Nephron progenitor cell (in vitro differentiated cells): ENCODE measurements at regions not wholly inside any gene's neighbourhood (a gene's known extent, or its start where the extent isn't known, plus 50 kb on each side); places are given as distances from the start of the nearest gene placed in this dataset.

Experiments used
- DNase-seq: peaks from one replicate; pipeline ENCODE4 v3.0.0; 2021
- H3K27ac Mint-ChIP-seq: 2 replicates; pipeline ENCODE4 v1.8.0; 2021; ENCODE audit warnings: mild to moderate bottlenecking, moderate library complexity, mixed read lengths
- H3K27me3 Mint-ChIP-seq: 2 replicates; pipeline ENCODE4 v1.8.0; 2021; ENCODE audit warnings: mild to moderate bottlenecking, low read depth, mixed read lengths; ENCODE audit not compliant: poor library complexity
- H3K36me3 Mint-ChIP-seq: 2 replicates; pipeline ENCODE4 v1.8.0; 2021; ENCODE audit warnings: low read depth, mixed read lengths
- H3K4me1 Mint-ChIP-seq: 2 replicates; pipeline ENCODE4 v1.8.0; 2021; ENCODE audit warnings: mixed read lengths
- H3K4me3 Mint-ChIP-seq: 2 replicates; pipeline ENCODE4 v1.8.0; 2021; ENCODE audit warnings: mild to moderate bottlenecking, moderate library complexity, mixed read lengths
- H3K9me3 Mint-ChIP-seq: 2 replicates; pipeline ENCODE4 v1.8.0; 2021; ENCODE audit warnings: mild to moderate bottlenecking, moderate library complexity, mixed read lengths
- TF ChIP-seq, protein P1 (sequence below): fragments of 200-600 bp; sonication (generic); IDR thresholded peaks from 2 replicates; pipeline ENCODE4 v1.5.0; 2021; ENCODE audit warnings: antibody characterized with exemption

DNA sequence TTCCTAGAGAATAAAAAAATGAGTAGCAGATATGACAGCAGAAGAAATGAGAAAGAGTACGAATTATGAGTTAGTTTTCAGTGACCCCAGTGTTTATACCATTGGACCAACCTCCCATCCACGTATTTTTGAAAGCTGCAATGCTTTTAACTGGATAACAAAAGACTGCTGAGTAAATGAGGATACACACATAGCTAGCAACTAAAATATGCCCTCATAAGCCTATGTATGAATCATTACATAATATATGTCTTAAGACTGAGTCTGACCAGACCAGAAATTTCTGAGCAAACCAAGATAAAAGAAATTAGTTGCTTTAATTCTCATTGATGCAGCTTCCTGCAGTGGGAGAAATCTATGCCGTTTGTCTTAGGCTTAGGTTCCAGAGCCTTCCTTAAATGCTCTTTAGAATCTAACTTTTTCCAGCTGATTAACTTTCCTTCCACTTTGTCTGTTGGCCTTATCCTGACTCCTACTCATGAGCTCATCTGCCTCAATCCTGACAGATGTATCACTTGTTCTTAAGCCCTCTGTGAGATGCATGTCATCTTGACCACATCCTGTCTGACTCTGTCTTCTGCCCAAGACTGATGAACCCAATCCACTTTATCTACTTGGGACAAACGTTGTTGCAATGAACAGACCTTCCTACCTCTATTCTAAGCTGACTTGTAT, 301.4 kb upstream of the AADAT start:
- Mint-ChIP-seq H3K4me1 (peaks cover 7% of the 10 kb centered on the region), H3K36me3 (no peaks in the 10 kb centered on the region), H3K27ac (peak overlapping the region; percentile 23), H3K9me3 (no peaks in the 10 kb centered on the region), H3K27me3 (no peaks in the 10 kb centered on the region), H3K4me3 (no peak overlapping the region)
- DNase-seq = no peak
- TF ChIP-seq, protein P1, sequence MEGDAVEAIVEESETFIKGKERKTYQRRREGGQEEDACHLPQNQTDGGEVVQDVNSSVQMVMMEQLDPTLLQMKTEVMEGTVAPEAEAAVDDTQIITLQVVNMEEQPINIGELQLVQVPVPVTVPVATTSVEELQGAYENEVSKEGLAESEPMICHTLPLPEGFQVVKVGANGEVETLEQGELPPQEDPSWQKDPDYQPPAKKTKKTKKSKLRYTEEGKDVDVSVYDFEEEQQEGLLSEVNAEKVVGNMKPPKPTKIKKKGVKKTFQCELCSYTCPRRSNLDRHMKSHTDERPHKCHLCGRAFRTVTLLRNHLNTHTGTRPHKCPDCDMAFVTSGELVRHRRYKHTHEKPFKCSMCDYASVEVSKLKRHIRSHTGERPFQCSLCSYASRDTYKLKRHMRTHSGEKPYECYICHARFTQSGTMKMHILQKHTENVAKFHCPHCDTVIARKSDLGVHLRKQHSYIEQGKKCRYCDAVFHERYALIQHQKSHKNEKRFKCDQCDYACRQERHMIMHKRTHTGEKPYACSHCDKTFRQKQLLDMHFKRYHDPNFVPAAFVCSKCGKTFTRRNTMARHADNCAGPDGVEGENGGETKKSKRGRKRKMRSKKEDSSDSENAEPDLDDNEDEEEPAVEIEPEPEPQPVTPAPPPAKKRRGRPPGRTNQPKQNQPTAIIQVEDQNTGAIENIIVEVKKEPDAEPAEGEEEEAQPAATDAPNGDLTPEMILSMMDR = no peak

GRCh38 chr4:170389411-170389810, 299.7 kb upstream of the AADAT start:
- Mint-ChIP-seq H3K4me3 (no peak overlapping the region), H3K27me3 (peaks cover 4% of the 10 kb centered on the region), H3K27ac (no peak overlapping the region), H3K4me1 (peaks cover 6% of the 10 kb centered on the region), H3K9me3 (peaks cover 5% of the 10 kb centered on the region), H3K36me3 (no peaks in the 10 kb centered on the region)
- DNase-seq = no peak
- TF ChIP-seq, protein P1 = no peak

GRCh38 chr4:170388255-170388654, 298.5 kb upstream of the AADAT start:
- no peak for DNase-seq
- Mint-ChIP-seq H3K9me3 (peaks cover 10% of the 10 kb centered on the region), H3K4me1 (peaks cover 6% of the 10 kb centered on the region), H3K27ac (no peak overlapping the region), H3K36me3 (no peaks in the 10 kb centered on the region), H3K4me3 (no peak overlapping the region), H3K27me3 (peaks cover 4% of the 10 kb centered on the region)
- TF ChIP-seq, protein P1 = no peak

DNA sequence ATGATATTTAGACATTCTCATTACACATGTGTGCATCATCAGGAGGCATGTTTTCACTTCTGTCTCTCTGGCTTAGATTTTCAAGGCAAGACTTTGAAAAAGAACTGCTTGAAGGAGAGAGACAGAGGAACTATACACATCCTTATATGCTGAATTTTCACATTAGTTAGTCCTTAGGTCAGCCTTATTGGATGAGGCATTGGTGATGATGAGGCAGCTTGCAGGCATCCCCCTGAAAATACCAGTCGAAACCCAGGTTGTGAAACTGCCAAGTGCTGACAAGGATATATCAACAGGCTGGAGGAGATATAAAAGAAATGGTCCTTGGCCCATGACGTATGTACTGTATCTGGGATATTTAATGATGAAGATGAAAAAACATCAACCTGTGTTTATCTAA, 297.2 kb upstream of the AADAT start:
- TF ChIP-seq, protein P1 = no peak

GRCh38 chr4:170386511-170386910, 296.8 kb upstream of the AADAT start:
- peaks cover 4% of the 10 kb centered on the region for H3K27me3 Mint-ChIP-seq
- H3K4me1 Mint-ChIP-seq = peaks cover 4% of the 10 kb centered on the region
- H3K9me3 Mint-ChIP-seq = peaks cover 17% of the 10 kb centered on the region
- H3K4me3 Mint-ChIP-seq = no peak overlapping the region
- no peaks in the 10 kb centered on the region for H3K36me3 Mint-ChIP-seq
- H3K27ac Mint-ChIP-seq = no peak overlapping the region
- TF ChIP-seq, protein P1 = no peak
- no peak for DNase-seq

More for the DNA sequence above, 297.2 kb upstream of the AADAT start:
- Mint-ChIP-seq H3K36me3 (no peaks in the 10 kb centered on the region), H3K9me3 (peaks cover 13% of the 10 kb centered on the region), H3K4me1 (peaks cover 6% of the 10 kb centered on the region), H3K27me3 (peaks cover 4% of the 10 kb centered on the region), H3K27ac (no peak overlapping the region), H3K4me3 (no peak overlapping the region)
- no peak for DNase-seq

GRCh38 chr4:170374770-170375169, 285.0 kb upstream of the AADAT start:
- no peaks in the 10 kb centered on the region for H3K4me1 Mint-ChIP-seq
- no peaks in the 10 kb centered on the region for H3K36me3 Mint-ChIP-seq
- no peaks in the 10 kb centered on the region for H3K27me3 Mint-ChIP-seq
- no peak overlapping the region for H3K27ac Mint-ChIP-seq
- peaks cover 47% of the 10 kb centered on the region for H3K9me3 Mint-ChIP-seq
- TF ChIP-seq, protein P1 = peak; percentile 40
- no peak overlapping the region for H3K4me3 Mint-ChIP-seq
- DNase-seq = peak; percentile 8
